AG10803 (cell line): ENCODE measurements at regions not wholly inside any gene's neighbourhood (a gene's known extent, or its start where the extent isn't known, plus 50 kb on each side); places are given as distances from the start of the nearest gene placed in this dataset.
"Not testable (repeated sequence)": the region's sequence is repeated elsewhere in the genome, so short reads cannot be mapped to it uniquely, and the experiment has no call there.

Experiments
- DNase-seq: peaks from one replicate; pipeline ENCODE4 v3.0.0; 2010; ENCODE audit warnings: low read depth
- H3K4me3 ChIP-seq: 2 replicates; pipeline ENCODE4 v1.5.1; 2011; ENCODE audit warnings: mild to moderate bottlenecking, low read length, control low read depth
- TF ChIP-seq, protein P1 (sequence below): conservative IDR thresholded peaks from 2 replicates; pipeline ENCODE4 v1.5.1; 2011; ENCODE audit warnings: mild to moderate bottlenecking, low read length, control low read depth, inconsistent platforms

DNA sequence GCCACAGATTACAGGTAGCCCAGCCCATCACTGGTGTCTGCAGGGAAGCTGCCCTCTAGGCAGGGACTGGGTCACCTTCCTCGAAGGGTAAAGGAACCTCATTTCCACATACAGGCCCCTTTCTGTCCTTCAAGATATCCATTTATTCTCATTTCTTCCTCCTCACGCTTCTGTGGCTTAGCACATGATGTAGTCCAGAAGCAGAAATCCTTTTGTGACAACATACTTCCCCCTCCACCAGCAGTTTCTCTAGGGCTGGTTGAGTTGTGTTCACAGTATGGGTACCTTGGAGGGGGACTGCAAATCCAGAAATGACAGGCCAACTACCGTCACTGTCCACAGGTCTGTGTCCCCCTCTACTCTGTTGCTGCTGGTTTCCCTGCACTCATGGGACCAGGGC, 364.9 kb downstream of the ANAPC1 start:
- DNase-seq: no peak
- no peak overlapping the region for H3K4me3 ChIP-seq
- TF ChIP-seq, protein P1, sequence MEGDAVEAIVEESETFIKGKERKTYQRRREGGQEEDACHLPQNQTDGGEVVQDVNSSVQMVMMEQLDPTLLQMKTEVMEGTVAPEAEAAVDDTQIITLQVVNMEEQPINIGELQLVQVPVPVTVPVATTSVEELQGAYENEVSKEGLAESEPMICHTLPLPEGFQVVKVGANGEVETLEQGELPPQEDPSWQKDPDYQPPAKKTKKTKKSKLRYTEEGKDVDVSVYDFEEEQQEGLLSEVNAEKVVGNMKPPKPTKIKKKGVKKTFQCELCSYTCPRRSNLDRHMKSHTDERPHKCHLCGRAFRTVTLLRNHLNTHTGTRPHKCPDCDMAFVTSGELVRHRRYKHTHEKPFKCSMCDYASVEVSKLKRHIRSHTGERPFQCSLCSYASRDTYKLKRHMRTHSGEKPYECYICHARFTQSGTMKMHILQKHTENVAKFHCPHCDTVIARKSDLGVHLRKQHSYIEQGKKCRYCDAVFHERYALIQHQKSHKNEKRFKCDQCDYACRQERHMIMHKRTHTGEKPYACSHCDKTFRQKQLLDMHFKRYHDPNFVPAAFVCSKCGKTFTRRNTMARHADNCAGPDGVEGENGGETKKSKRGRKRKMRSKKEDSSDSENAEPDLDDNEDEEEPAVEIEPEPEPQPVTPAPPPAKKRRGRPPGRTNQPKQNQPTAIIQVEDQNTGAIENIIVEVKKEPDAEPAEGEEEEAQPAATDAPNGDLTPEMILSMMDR: no peak

- TF ChIP-seq, protein P1: no peak
- H3K4me3 ChIP-seq: no peak overlapping the region
- peak; percentile 83 for DNase-seq
Measured at GRCh38 chr2:111522231-111522768, 361.7 kb downstream of the ANAPC1 start.

- TF ChIP-seq, protein P1: no peak
- DNase-seq: no peak
- no peak overlapping the region for H3K4me3 ChIP-seq
Measured at GRCh38 chr2:111523009-111523408, 361.0 kb downstream of the ANAPC1 start.

GRCh38 chr2:111525026-111525425, 359.0 kb downstream of the ANAPC1 start:
- DNase-seq, H3K4me3 ChIP-seq: not testable (repeated sequence)

DNA sequence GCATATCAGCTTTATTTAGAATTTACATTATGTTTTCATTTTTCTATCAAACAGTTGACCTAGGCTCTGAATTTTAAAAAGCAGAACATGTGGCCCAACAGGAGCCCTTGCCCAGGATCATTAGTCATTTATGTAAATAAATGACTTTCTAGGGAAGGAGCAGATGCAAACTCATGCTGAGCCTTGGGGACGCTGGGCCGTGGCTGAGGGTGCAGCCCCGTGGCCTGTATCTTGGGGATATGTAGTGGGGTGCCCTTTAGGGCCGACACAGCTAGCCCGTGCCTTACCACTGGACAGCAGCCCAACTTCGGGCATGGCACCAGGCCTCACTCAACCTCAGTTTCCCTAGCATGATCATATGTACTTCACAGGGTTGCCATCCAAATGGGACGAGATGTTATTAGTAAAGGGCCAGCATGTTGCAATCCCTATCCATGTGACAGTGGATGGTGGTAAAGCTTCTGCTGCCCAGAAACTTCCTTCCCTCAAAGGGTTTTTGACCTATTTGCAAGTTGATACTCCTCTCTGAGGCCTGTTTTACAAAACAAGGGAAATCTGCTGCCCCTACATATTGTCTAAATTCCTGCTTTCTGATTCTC, 357.9 kb downstream of the ANAPC1 start:
- H3K4me3 ChIP-seq, DNase-seq: not testable (repeated sequence)

- DNase-seq: peak; percentile 33
Measured at GRCh38 chr2:111527707-111528400, 356.1 kb downstream of the ANAPC1 start.

GRCh38 chr2:111529022-111529421, 355.0 kb downstream of the ANAPC1 start:
- H3K4me3 ChIP-seq, DNase-seq: not testable (repeated sequence)

More at GRCh38 chr2:111527707-111528400, 356.1 kb downstream of the ANAPC1 start:
- not testable (repeated sequence) for H3K4me3 ChIP-seq

DNA sequence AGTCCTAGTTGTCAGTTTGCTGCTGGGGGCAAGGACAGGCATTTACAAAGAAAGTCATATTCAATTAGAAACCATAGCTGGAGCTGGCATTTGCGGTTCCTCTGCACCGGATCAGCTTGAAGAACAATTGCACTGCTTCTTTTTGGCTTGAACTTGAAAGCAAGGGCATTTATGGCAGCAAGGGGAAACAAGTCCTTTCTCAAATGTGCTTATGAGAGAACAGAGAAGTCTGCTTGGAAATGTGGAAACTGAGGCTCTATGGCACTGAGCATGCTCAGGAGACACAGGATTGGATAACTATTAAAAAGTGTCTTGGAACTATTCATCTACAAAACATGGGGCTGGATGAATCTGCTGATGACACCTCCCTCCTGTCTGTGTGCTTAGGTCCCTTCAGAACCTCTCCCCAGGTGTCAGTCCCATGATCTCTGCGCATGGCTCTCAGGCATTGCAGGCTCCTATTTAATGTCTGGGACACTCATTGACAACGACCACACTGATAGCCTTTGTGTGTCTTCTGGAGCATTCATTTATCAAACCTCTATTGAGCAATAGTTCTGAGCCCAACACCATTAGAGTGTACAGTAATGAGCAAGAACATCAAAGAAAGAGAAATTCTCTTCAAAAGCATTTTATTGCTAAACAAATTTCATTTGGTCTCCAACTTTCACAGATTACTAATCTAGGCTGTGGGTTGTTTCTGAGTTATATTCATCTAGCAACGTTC, 353.6 kb downstream of the ANAPC1 start:
- not testable (repeated sequence) for DNase-seq, H3K4me3 ChIP-seq

DNA sequence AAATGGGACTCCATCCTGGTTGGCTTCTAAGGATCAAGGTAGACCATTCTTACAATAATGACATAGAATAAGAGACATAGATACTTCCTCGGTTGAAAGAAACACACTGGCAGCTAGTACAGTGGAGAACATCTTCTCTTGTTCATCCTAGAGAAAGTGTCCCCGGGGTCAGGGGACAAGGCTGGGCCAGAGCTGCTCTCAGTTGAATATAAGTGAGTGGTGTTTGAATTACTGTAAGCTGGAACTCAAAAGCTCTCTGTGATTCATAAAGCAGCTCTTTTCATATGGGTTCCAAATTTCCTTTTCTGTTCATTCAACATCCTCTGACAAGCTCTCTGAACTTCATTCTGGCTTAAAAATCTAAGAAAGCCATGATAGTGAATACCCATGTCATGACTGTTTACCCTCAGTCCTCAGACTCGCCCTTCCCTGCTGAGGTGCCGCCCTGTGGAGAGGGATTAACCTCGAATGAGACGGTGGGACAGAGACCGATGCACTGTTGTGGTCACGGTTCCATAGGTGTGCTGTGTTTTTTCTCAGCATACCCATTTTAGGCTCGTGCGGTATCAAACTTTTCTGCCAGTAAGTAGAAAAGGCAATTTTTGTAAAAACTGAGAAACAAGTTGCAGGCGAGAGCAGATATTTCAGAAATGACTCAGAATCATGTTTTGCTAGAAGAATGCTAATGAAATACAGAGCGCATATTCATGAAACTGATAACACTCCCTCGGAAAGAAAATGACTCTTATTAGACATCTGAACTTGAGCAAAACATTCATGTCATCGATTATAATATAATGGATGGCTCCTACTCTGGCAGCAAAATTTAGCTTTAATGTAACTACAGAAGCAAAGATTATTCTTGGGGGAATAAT, 351.1 kb downstream of the ANAPC1 start:
- H3K4me3 ChIP-seq, DNase-seq: not testable (repeated sequence)

GRCh38 chr2:111533557-111534247, 350.3 kb downstream of the ANAPC1 start:
- DNase-seq: peak; percentile 30
- H3K4me3 ChIP-seq: not testable (repeated sequence)
